Neural cell (in vitro differentiated cells): ENCODE measurements at regions not wholly inside any gene's neighbourhood (a gene's known extent, or its start where the extent isn't known, plus 50 kb on each side); places are given as distances from the start of the nearest gene placed in this dataset.

Source experiments
- H2AFZ ChIP-seq: fragments of 200-600, 300-800 bp; sonication (generic), shearing (Covaris generic); 2 replicates; pipeline ENCODE4 v1.6.0; 2014; ENCODE audit warnings: low read depth, mild to moderate bottlenecking, antibody characterized with exemption, low read length, moderate library complexity
- H3F3A ChIP-seq: fragments of 200-600 bp; shearing (Covaris generic); 2 replicates; pipeline ENCODE4 v1.6.1; 2016; ENCODE audit warnings: mild to moderate bottlenecking, moderate library complexity, mixed read lengths, antibody characterized with exemption, low read length; ENCODE audit not compliant: insufficient read depth, poor library complexity, severe bottlenecking
- H3K27ac ChIP-seq: fragments of 200-600, 300-800 bp; sonication (generic), shearing (Covaris generic); 2 replicates; pipeline ENCODE4 v1.5.1; 2014; ENCODE audit warnings: mild to moderate bottlenecking, low read length, moderate library complexity
- H3K27me3 ChIP-seq: fragments of 300-800, 200-600 bp; sonication (generic), shearing (Covaris generic); 2 replicates; pipeline ENCODE4 v1.6.0; 2014; ENCODE audit warnings: mild to moderate bottlenecking, low read depth, low read length, moderate library complexity; ENCODE audit not compliant: insufficient read depth
- H3K36me3 ChIP-seq: fragments of 300-800, 200-600 bp; sonication (generic), shearing (Covaris generic); 2 replicates; pipeline ENCODE4 v1.5.1; 2014; ENCODE audit warnings: mild to moderate bottlenecking, antibody characterized with exemption, low read length, moderate library complexity; ENCODE audit not compliant: insufficient read depth
- H3K4me2 ChIP-seq: fragments of 300-800, 200-600 bp; sonication (generic), shearing (Covaris generic); 2 replicates; pipeline ENCODE4 v1.6.0; 2014; ENCODE audit warnings: mild to moderate bottlenecking, low read length
- H3K4me3 ChIP-seq: fragments of 300-800, 200-600 bp; sonication (generic), shearing (Covaris generic); 2 replicates; pipeline ENCODE4 v1.5.1; 2014; ENCODE audit warnings: mild to moderate bottlenecking, low read length, moderate library complexity
- H3K79me2 ChIP-seq: fragments of 200-600 bp; shearing (Covaris generic); replicated peaks from 2 replicates; pipeline ENCODE4 v1.6.0; 2014; ENCODE audit warnings: mild to moderate bottlenecking, low read length, moderate library complexity; ENCODE audit not compliant: insufficient read depth
- H3K9ac ChIP-seq: fragments of 300-800, 200-600 bp; sonication (generic), shearing (Covaris generic); 2 replicates; pipeline ENCODE4 v1.6.1; 2016; ENCODE audit warnings: mild to moderate bottlenecking, low read length, mixed read lengths
- H3K9me2 ChIP-seq: fragments of 200-600 bp; shearing (Covaris generic); 2 replicates; pipeline ENCODE4 v1.6.1; 2016; ENCODE audit warnings: mild to moderate bottlenecking, low read length, mixed read lengths; ENCODE audit not compliant: insufficient read depth
- H3K9me3 ChIP-seq: fragments of 200-600, 300-800 bp; sonication (generic), shearing (Covaris generic); 2 replicates; pipeline ENCODE4 v1.6.1; 2016; ENCODE audit warnings: mild to moderate bottlenecking, mixed run types, low read length, moderate library complexity, mixed read lengths
- H4K20me1 ChIP-seq: fragments of 200-600 bp; shearing (Covaris generic); 2 replicates; pipeline ENCODE4 v1.6.1; 2016; ENCODE audit warnings: mild to moderate bottlenecking, mixed run types; ENCODE audit not compliant: insufficient read depth
- EP300 ChIP-seq: fragments of 450-650 bp; conservative IDR thresholded peaks from 2 replicates; pipeline ENCODE4 v1.6.1; 2014; ENCODE audit warnings: antibody characterized with exemption, mild to moderate bottlenecking, moderate library complexity; ENCODE audit not compliant: poor library complexity, severe bottlenecking
- EZH2 ChIP-seq: fragments of 200-600, 300-800 bp; shearing (Covaris generic), sonication (generic); IDR thresholded peaks from 2 replicates; pipeline ENCODE4 v1.6.1; 2014; ENCODE audit warnings: antibody characterized with exemption, low read length, borderline replicate concordance, mild to moderate bottlenecking; ENCODE audit not compliant: insufficient read depth, poor library complexity, severe bottlenecking
- MXI1 ChIP-seq: fragments of 450-650 bp; conservative IDR thresholded peaks from 2 replicates; pipeline ENCODE4 v1.6.1; 2014; ENCODE audit warnings: antibody characterized with exemption, mild to moderate bottlenecking; ENCODE audit not compliant: poor library complexity, severe bottlenecking
- POLR2AphosphoS5 ChIP-seq: IDR thresholded peaks from 2 replicates; pipeline ENCODE4 v1.6.1; 2012
- RAD21 ChIP-seq: fragments of 450-650 bp; conservative IDR thresholded peaks from 2 replicates; pipeline ENCODE4 v1.6.1; 2014; ENCODE audit warnings: antibody characterized with exemption, mild to moderate bottlenecking, moderate library complexity
- SMC3 ChIP-seq: fragments of 450-650 bp; conservative IDR thresholded peaks from 2 replicates; pipeline ENCODE4 v1.6.1; 2014; ENCODE audit warnings: antibody characterized with exemption, mild to moderate bottlenecking, moderate library complexity; ENCODE audit not compliant: poor library complexity
- TAF1 ChIP-seq: IDR thresholded peaks from 2 replicates; pipeline ENCODE4 v1.6.1; 2012; ENCODE audit warnings: low read depth
- TF ChIP-seq, protein P1 (sequence below): fragments of 450-650 bp; IDR thresholded peaks from 2 replicates; pipeline ENCODE4 v1.5.1; 2014; ENCODE audit warnings: antibody characterized with exemption, mild to moderate bottlenecking, moderate library complexity; ENCODE audit not compliant: poor library complexity, severe bottlenecking
- TF ChIP-seq, protein P2 (sequence below): IDR thresholded peaks from 2 replicates; pipeline ENCODE4 v1.6.1; 2012; ENCODE audit warnings: borderline replicate concordance

DNA sequence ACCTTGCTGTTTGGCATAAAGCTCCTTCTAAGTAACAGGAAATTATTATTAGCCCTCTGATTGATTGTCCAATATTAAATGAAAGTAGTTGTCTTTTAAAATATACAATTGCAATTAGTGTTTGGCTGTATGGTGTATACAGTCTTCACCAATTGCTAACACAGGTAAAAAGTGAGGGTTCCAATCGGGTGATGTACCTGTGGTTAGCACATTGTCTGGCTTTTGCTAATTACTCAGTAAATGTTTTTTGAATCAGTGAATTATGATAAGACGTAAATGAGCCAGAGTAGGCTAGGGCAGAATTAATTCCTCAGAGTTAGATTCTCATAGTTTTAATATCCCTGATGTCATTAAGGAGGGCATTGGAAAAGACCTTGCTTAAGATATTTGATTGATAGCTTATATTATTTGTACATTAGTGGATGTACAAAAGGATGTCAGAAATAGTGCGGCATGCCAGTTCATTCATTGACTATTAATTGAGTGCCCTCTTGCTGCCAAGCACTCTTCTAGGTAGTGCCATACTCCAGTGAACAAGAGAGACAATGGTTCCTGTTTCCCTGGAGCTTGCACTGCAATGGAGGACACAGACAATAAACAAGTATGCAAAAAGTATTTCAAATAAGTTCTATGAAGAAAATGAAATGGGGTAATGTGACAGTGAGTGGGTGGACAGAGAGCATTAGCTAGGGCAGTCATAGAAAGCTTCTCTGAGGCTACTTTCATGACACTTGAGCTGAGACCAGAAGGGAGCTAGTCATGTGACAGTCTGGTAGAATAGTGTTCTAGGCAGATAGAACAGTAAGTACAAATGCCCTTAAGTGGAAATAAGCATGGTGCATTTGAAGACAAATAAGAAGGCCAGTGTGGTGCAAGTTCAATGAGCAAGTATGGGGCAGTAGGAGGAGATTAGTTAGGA, 205.9 kb upstream of the CASK start:
- no peak overlapping the region for H3K9ac ChIP-seq
- H3F3A ChIP-seq, result no peaks in the 10 kb centered on the region
- no peaks in the 10 kb centered on the region for H3K27me3 ChIP-seq
- H3K27ac ChIP-seq, result no peak overlapping the region
- H2AFZ ChIP-seq, result no peak overlapping the region
- H3K79me2 ChIP-seq, result no peaks in the 10 kb centered on the region
- TF ChIP-seq EZH2, result no peak
- no peak for TF ChIP-seq TAF1
- no peak for TF ChIP-seq POLR2AphosphoS5
- TF ChIP-seq RAD21, result no peak
- no peak for TF ChIP-seq MXI1
- TF ChIP-seq, protein P1, sequence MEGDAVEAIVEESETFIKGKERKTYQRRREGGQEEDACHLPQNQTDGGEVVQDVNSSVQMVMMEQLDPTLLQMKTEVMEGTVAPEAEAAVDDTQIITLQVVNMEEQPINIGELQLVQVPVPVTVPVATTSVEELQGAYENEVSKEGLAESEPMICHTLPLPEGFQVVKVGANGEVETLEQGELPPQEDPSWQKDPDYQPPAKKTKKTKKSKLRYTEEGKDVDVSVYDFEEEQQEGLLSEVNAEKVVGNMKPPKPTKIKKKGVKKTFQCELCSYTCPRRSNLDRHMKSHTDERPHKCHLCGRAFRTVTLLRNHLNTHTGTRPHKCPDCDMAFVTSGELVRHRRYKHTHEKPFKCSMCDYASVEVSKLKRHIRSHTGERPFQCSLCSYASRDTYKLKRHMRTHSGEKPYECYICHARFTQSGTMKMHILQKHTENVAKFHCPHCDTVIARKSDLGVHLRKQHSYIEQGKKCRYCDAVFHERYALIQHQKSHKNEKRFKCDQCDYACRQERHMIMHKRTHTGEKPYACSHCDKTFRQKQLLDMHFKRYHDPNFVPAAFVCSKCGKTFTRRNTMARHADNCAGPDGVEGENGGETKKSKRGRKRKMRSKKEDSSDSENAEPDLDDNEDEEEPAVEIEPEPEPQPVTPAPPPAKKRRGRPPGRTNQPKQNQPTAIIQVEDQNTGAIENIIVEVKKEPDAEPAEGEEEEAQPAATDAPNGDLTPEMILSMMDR, result no peak
- TF ChIP-seq EP300, result no peak
- TF ChIP-seq, protein P2, sequence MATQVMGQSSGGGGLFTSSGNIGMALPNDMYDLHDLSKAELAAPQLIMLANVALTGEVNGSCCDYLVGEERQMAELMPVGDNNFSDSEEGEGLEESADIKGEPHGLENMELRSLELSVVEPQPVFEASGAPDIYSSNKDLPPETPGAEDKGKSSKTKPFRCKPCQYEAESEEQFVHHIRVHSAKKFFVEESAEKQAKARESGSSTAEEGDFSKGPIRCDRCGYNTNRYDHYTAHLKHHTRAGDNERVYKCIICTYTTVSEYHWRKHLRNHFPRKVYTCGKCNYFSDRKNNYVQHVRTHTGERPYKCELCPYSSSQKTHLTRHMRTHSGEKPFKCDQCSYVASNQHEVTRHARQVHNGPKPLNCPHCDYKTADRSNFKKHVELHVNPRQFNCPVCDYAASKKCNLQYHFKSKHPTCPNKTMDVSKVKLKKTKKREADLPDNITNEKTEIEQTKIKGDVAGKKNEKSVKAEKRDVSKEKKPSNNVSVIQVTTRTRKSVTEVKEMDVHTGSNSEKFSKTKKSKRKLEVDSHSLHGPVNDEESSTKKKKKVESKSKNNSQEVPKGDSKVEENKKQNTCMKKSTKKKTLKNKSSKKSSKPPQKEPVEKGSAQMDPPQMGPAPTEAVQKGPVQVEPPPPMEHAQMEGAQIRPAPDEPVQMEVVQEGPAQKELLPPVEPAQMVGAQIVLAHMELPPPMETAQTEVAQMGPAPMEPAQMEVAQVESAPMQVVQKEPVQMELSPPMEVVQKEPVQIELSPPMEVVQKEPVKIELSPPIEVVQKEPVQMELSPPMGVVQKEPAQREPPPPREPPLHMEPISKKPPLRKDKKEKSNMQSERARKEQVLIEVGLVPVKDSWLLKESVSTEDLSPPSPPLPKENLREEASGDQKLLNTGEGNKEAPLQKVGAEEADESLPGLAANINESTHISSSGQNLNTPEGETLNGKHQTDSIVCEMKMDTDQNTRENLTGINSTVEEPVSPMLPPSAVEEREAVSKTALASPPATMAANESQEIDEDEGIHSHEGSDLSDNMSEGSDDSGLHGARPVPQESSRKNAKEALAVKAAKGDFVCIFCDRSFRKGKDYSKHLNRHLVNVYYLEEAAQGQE, result no peak
- no peak for TF ChIP-seq SMC3
- H3K9me3 ChIP-seq, result no peaks in the 10 kb centered on the region
- no peaks in the 10 kb centered on the region for H4K20me1 ChIP-seq
- H3K9me2 ChIP-seq, result no peaks in the 10 kb centered on the region
- H3K4me3 ChIP-seq, result no peak overlapping the region
- no peak overlapping the region for H3K4me2 ChIP-seq
- H3K36me3 ChIP-seq, result no peaks in the 10 kb centered on the region

DNA sequence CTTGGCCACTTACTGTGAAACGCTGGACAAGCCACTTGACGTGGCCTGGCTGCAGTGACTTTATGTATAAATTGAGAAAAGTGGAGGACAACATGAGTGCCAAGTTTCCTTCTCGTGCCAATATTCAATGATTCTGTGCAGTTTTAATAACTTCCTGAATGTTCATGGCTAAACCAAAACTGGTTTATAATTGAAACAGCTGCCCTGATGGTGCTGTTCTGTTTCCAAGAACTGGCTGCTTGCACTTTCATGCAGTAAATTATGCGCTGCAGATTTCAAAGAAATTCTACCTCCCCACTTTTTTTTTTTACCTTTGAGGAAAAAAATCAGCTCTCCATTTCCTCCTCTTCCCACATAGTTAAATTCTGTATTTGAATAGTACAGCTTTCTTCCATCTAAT, 205.2 kb upstream of the CASK start:
- Histone ChIP-seq H3K36me3 (no peaks in the 10 kb centered on the region), H3F3A (no peaks in the 10 kb centered on the region), H4K20me1 (no peaks in the 10 kb centered on the region), H3K4me3 (no peak overlapping the region), H3K27ac (no peak overlapping the region), H3K9me2 (no peaks in the 10 kb centered on the region), H3K4me2 (no peak overlapping the region), H3K9ac (no peak overlapping the region), H2AFZ (no peak overlapping the region), H3K79me2 (no peaks in the 10 kb centered on the region), H3K27me3 (no peaks in the 10 kb centered on the region), H3K9me3 (no peaks in the 10 kb centered on the region)
- TF ChIP-seq RAD21 (no peak), EZH2 (no peak), TAF1 (no peak), MXI1 (no peak), SMC3 (no peak), POLR2AphosphoS5 (no peak), EP300 (no peak)
- TF ChIP-seq, protein P1, result no peak
- TF ChIP-seq, protein P2, result no peak
